Activated CD4-positive, alpha-beta T cell treated with anti-CD3 and anti-CD28 coated beads for 1 hour (primary cell): ENCODE measurements at regions not wholly inside any gene's neighbourhood (a gene's known extent, or its start where the extent isn't known, plus 50 kb on each side); places are given as distances from the start of the nearest gene placed in this dataset.

Source experiments
- DNase-seq: peaks from one replicate; pipeline ENCODE4 v3.0.0-alpha.2; 2020

- no peak for DNase-seq
Observed at GRCh38 chr13:110773480-110773879, 60.0 kb downstream of the ING1 start.

GRCh38 chr13:110774051-110774450 is 60.6 kb downstream of the ING1 start:
- no peak for DNase-seq

DNA sequence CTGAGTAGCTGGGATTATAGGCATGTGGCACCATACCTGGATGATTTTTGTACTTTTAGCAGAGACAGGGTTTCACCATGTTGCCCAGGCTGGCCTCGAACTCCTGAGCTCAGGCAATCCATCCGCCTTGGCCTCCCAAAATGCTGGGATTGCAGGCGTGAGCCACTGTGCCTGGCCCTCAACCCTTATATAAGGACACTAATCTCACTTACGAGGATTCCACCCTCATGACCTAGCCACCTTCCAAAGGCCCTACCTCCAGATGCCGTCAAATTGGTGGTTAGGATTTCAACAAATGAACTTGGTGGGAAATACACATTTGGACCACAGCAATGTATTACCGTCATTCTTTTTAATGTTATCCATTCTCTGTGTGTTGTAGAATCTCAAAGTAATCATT is 61.0 kb downstream of the ING1 start:
- no peak for DNase-seq

DNA sequence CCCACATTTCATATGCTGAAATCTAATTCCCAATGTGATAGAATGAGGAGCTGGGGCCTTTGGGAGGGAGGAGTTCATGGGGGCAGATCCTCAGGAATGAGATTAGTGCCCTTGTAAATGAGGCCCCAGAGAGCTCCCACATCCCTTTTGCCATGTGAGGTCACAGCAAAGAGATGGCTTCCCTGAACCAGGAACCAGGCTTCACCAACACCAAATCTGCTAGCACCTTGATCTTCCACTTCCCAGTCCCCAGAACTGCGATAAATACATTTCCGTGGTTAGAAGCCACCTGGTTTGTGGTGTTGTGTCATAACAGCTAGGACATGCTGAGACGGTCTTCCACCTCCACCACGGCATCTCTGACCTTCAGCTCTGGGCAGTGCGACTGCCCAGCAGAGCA is 62.1 kb downstream of the ING1 start:
- DNase-seq = no peak

DNA sequence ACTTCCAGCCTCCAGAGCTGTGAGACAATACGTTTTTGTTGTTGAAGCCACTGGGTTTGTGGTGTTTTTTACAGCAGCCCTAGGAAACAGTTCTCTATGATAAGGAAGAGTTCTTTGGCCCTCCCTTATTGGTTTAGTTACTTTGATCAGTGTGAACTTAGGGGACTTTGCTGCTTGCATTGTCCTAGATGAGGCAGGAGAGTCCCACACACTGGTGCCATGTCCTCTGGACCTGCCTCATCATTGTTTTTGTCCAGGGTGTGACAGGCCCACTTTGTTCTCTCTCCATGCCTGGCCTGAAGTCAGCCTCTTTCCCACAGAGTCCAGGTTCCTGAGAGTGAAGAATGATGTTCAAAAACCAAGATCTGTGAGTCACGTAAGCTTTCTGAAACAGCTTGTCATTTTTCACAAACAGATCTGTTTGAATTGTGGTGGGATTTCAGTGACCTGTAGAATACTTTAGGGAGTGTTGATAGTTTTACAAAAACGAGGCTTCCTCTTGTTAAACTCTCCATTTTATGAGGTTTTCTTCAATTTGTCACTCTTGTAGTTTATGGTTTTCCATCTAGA is 63.8 kb downstream of the ING1 start:
- no peak for DNase-seq

- DNase-seq = no peak
Observed at GRCh38 chr13:110779022-110779421, 65.5 kb downstream of the ING1 start.

DNA sequence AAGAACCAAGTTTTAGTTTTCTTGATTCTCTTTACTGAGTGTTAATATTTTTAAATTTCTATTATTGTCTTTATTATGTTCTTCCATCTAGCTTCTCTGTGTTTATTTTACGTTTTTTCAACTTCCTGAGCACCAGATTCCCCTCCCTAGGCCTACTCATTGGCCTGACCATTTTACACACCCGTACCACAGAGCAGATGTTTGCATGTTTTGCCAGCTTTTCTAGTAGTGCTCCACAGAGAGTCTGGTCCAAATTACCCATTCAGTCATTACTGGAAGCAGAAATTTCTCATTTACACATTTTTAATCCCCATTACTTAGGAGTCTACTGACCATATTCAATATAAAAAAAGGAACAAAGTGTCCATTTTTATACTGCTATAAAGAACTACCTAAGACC is 66.9 kb downstream of the ING1 start:
- no peak for DNase-seq

DNA sequence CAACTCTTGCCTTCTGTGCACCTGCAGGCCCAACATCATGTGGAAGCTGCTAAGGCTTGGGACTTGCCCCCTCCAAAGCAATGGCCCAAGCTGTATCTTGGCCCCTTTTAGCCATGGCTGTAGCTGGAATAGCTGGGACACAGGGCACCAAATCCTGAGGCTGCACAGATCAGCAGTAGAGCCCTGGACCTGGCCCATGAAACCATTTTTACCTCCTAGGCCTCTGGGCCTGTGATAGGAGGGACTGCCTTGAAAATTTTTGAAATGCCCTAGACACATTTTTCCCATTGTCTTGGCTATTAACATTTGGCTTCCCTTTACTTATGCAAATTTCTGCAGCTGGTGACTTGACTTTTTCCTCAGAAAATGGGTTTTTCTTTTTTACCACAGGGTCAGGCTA is 68.7 kb downstream of the ING1 start:
- DNase-seq = no peak

DNA sequence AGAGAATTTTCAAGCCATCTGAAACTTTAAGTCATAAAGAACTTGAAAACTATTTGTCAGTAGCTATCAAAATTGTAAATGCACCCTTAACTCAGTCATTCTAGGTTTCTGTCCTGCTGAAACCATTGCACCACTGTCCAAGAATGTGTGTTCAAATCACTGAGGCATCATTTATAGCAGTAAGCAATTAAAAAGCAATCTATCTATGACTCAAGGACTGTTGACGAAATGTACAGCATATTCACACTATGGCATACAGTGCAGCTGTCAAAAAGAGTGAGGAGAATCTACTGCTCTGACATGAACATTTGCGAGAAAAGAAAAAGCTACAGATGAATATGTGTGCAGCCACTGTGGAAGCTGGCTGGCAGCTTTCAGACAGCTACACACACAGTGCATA is 71.2 kb downstream of the ING1 start:
- no peak for DNase-seq

DNA sequence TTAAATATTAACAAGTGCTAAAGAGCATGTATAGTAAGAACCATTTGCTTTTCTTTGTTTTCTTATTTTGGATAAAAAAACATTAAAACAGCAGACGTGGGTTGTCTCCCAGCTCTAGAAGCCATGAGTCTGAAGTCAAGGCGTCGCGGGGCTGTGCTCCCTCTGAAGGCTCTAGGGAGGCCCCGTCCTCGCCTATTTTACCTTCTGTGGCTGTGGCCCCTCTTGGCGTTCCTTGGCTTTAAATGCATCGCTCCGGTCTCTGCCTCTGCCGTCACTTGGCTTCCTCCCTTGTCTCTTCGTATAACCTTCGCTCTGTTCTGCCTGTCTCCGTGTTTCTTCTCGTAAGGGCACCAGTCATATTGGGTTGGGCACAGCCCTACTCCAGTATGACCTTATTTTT is 75.3 kb downstream of the ING1 start:
- no peak for DNase-seq

DNA sequence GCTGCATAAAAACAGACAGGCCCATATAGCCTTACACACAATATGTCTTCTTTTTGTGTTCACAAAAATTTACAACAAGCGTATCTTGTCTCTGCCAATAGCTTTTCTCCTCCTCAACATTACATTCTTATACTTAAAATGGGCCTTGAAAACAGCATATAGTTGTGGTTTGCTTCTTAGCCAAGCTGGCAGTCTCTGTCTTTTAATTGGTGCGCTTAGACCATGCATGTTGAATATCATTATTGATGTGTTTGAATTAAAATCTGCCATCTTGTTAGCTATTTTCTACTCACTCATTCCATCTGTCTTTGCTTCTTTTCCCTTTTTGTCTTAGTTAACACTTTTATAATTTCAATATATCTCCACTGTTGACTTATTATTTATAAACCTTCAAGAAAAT is 76.4 kb downstream of the ING1 start:
- DNase-seq = no peak

DNA sequence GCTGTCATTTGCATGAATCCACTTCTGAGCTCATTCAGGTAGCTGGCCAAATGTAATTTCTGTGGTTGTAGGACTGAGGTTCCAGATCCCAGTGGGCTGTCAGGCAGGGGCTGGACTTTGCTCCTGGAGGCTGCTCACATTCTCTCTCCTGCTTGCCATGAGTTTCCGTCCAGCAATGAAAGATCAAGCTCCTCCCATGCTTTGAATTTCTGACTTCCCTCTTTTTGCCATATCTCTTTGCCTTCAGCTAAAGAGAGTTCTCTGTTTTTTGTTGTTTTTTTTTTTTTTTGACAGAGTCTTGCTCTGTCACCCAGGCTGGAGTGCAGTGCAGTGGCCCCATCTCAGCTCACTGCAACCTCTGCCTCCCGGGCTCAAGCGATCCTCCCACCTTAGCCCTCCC is 76.9 kb downstream of the ING1 start:
- DNase-seq = no peak

- DNase-seq = no peak
Observed at GRCh38 chr13:110794209-110794608, 80.7 kb downstream of the ING1 start.

GRCh38 chr13:110797230-110797877 is 83.9 kb downstream of the ING1 start:
- no peak for DNase-seq

GRCh38 chr13:110798081-110798994 is 84.8 kb downstream of the ING1 start:
- DNase-seq = no peak

DNA sequence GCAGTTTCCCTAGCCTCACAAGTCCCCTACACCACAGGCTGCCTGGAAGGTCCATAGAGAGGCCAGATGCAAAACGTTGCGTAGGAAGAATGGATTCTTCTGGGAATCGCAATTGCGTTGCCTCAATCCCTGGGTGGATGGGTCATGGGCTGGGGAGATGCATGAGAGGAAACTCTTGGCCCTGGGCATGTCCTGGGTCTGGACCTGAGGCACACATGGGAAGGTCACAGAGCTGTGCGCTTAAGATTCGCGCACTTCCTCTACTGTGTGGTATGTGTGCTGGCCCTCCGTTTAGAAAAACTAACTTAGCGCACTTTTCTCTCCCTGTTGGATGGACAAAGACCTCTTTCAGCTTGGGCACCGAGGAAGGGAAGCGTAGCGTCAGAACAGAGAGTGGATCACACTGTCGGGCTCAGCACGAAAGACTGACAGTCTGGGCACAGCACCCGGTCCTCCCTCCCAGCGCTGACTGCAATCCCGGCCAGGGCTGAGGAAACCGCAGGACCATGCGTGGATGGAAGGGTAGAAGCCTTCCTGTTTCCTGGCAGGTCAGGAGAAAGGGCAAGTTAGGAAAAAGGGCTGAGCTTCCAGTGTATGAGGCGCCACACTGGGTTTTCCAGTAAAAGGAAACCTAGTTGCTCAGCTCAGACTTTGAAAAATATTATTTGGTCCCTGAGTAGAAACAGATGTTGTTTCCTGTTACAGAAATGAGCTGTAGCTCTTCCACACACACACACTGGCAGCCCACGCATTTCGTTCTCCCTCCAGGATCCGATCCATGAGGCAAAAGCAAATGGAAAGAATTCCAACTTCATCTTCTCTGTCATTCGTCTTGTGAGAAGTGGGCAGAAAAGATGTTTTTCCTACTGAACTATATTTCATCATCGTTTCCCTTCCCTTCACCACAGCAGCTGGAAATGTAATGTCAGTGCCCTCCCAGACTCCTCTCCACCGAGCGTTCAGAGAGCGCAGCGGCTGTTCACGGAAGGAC is 86.0 kb downstream of the ING1 start:
- no peak for DNase-seq

GRCh38 chr13:110801044-110801443 is 87.5 kb downstream of the ING1 start:
- no peak for DNase-seq

GRCh38 chr13:110802260-110802659 is 88.8 kb downstream of the ING1 start:
- no peak for DNase-seq

DNA sequence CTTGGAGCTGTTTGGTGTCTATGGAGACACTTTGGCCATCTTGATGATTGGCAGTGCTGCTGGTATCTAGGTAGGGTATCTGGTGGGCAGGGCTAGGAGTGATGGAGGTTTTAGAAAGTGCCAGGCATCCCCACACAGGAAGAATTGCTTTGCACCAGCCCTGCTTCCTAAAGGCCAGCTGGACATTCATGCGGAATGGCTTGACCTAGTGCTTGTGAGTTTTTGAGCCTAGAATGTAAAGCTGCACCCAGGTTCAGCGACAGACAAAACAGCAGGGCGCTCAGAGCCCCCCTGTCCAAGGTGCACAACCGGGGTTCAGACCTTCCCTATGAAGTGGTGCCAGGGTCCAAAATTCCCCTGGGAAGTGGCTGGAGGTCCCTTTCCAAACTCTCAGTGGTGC is 93.1 kb downstream of the ING1 start:
- DNase-seq = no peak

- DNase-seq = no peak
Observed at GRCh38 chr13:110807546-110807945, 94.0 kb downstream of the ING1 start.

- DNase-seq = no peak
Observed at GRCh38 chr13:110808138-110808537, 94.6 kb downstream of the ING1 start.

- no peak for DNase-seq
Observed at GRCh38 chr13:110809871-110810486, 96.5 kb downstream of the ING1 start.
